AG04449 (cell line): ENCODE measurements at regions not wholly inside any gene's neighbourhood (a gene's known extent, or its start where the extent isn't known, plus 50 kb on each side); places are given as distances from the start of the nearest gene placed in this dataset.

ENCODE experiments used
- CTCF ChIA-PET: fragments of 350-600 bp; formaldehyde crosslinking; extraction: SDS; loops from one replicate; lab custom pipeline; 2021; ENCODE audit warnings: antibody characterized with exemption; lab: Yijun Ruan, JAX
- POLR2A ChIA-PET: fragments of 400-600, 350-600 bp; formaldehyde crosslinking; extraction: SDS; loops from one replicate; lab custom pipeline; 2020; ENCODE audit warnings: antibody characterized with exemption, inconsistent platforms; lab: Yijun Ruan, JAX
- DNase-seq: peaks from one replicate; pipeline ENCODE4 v3.0.0-alpha.2; 2010; ENCODE audit warnings: low read depth, low spot score
- H3K4me3 ChIP-seq: 2 replicates; pipeline ENCODE4 v1.5.1; 2011; ENCODE audit warnings: low read depth, mild to moderate bottlenecking, control low read depth, low read length
- TF ChIP-seq, protein P1 (sequence below): IDR thresholded peaks from one replicate; pipeline ENCODE4 v1.5.1; 2011; ENCODE audit warnings: mild to moderate bottlenecking, moderate library complexity, low read length, control low read depth, inconsistent platforms; ENCODE audit not compliant: insufficient read depth; ENCODE audit errors: missing control alignments

DNA sequence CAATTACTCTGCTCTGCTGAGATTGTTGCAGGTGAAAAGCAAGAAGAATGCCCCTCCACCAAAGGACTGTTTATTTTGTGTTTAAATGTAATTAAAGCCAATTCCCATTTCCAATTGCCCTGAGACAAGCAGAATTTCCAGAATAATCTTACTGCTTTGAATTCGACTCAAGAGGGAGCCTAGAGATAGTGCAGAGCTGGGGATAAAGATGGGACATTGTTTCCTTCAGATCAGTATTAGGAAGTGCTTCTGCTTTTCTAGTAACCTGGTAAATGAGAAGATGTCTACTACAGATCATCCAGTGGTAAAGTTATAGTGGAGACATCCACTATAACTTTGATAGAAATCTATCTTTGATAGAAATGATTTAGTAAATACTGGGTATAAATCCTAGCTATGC is 326.9 kb downstream of the UBE3D start:
- DNase-seq: no peak
- TF ChIP-seq, protein P1, sequence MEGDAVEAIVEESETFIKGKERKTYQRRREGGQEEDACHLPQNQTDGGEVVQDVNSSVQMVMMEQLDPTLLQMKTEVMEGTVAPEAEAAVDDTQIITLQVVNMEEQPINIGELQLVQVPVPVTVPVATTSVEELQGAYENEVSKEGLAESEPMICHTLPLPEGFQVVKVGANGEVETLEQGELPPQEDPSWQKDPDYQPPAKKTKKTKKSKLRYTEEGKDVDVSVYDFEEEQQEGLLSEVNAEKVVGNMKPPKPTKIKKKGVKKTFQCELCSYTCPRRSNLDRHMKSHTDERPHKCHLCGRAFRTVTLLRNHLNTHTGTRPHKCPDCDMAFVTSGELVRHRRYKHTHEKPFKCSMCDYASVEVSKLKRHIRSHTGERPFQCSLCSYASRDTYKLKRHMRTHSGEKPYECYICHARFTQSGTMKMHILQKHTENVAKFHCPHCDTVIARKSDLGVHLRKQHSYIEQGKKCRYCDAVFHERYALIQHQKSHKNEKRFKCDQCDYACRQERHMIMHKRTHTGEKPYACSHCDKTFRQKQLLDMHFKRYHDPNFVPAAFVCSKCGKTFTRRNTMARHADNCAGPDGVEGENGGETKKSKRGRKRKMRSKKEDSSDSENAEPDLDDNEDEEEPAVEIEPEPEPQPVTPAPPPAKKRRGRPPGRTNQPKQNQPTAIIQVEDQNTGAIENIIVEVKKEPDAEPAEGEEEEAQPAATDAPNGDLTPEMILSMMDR: no peak
- CTCF ChIA-PET: interaction anchor here (0.9 to 1.4 kb wide), 3 partner anchors 12 to 467 kb away, joined by 3 to 4 read pairs (median 3); no protein-coding TSS in a partner anchor
- no peak overlapping the region for H3K4me3 ChIP-seq
- POLR2A ChIA-PET: no interaction called here

DNA sequence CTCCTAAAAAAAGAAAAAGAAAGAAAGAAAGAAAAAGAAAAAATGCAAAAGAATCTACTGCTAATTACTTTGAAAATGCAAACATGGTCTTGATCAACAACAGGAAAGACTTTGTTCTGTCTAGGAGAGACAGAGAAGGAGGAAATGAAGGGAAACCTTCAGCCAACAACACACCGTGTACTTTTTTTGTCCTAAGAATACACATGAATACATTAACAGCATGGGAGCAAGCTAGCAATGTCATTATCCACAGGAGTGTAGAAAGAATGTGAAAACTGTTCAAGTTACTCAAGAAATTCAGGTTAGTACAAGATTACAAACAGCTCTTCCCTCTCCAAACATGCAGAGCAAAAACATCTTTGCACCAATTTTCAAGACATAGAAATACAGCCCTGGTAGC is 326.3 kb downstream of the UBE3D start:
- DNase-seq: no peak
- ChIA-PET CTCF (interaction anchor here (1.4 kb wide), 1 partner anchor 11 kb away, joined by 4 read pairs; no protein-coding TSS in a partner anchor), POLR2A (no interaction called here)
- no peak overlapping the region for H3K4me3 ChIP-seq
- TF ChIP-seq, protein P1: no peak

DNA sequence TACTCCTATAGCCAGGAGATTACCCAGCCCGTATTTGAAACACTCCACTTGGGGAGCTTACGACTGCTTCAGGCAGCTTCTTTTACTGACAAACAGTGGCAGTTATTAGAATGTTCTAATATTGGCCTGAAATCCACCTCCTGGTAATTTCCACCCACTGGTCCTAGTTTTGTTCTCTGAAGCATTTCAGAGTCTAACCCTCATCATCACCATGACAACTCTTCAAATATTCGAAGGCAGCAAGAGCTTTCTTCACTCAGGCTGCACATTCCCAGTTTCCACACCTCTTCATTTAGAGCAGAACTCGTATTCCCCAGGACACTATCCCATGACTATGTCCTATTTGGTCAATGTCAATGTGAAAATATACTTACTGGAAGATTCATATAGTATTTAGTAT is 325.6 kb downstream of the UBE3D start:
- ChIA-PET CTCF (interaction anchor here (1.4 kb wide), 1 partner anchor 10 kb away, joined by 4 read pairs; no protein-coding TSS in a partner anchor), POLR2A (no interaction called here)
- DNase-seq: no peak
- no peak overlapping the region for H3K4me3 ChIP-seq
- TF ChIP-seq, protein P1: no peak

DNA sequence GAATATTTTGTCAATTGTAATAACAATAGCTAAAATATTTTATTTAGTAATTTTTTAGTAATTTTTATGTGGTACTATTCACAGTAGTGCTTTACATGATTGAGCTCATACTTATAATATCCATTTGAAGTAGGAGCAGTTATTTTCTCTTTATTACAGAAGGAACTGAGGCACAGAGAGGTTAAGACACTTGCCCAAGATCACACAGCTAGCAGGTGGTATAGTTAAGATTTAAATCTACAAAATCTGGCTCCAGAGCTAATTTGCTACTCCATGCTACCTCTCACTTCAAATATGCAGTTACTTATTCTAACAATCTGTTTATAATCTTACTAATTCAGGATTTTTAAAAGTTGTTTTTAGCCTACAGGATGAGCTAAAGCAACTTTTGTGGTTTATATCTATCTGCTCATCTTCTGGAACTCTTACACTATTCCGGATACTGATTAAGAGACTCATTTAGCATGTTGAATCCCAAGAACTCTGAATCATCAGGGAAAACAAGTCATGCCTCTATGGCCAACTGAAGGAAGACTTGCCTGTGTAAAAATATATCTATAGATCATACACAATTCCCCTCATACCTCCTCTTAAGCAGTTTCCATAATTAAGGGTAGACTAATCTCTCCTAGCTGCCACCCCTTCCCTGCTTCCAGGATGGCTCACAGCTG is 324.2 kb downstream of the UBE3D start:
- DNase-seq: no peak
- no peak overlapping the region for H3K4me3 ChIP-seq
- TF ChIP-seq, protein P1: no peak
- CTCF ChIA-PET: no interaction called here
- POLR2A ChIA-PET: interaction anchor here (0.9 kb wide), 1 partner anchor 121 kb away, joined by 3 read pairs; no protein-coding TSS in a partner anchor

DNA sequence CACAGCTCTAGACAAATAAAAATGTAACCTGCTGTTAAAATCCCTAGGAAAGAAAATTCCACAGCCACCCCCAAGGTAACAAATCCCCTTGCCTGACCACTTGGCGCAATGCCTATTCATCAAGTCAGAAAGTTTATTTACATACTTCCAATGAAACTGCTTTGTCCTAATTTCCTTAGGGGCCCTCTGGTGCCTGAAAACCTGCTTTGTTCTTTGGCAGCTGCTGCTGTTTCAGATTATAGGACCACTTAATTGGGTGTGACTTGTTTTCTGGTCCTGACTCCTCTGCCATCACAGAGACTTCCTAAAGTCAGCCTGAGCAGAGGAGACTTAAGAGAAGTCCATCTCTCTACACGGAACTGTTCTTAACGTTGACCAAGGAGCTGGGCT is 323.6 kb downstream of the UBE3D start:
- no peak overlapping the region for H3K4me3 ChIP-seq
- POLR2A ChIA-PET: interaction anchor here (0.9 kb wide), 1 partner anchor 120 kb away, joined by 3 read pairs; no protein-coding TSS in a partner anchor
- TF ChIP-seq, protein P1: no peak
- CTCF ChIA-PET: no interaction called here
- no peak for DNase-seq

DNA sequence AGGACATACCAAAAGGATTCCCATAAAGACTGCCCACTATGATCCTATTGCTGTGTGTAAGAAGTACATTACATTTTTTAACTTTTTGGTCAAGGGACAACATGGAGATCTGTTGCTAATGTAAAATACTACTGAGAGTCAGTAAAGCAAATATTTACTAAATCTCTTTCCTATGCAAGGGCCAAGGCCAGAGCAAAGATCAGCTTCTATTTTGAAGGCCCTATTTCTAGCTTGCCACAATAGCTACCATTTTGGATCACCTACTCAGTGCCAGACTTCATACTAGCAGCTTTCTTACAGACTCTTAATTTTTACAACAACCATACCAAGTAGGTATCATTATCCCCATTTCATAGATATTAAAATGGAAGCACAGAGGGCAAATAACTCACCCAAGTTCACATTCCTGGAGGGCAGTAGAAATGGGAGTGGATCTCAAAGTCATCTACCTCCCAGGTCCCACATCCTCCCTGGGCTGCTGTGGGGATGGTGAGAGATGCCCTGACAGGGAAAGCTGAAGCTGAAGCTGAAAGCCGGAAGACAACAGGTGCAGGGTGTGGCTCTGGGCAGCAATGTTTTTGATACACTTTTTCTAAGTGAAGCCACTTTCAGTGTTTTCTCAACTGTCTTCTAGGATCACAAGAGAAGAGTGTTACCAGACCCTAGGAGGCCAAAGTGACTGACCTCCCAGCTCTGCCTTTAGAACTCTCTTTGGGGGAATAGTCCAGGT is 321.2 kb downstream of the UBE3D start:
- TF ChIP-seq, protein P1: no peak
- H3K4me3 ChIP-seq: no peak overlapping the region
- CTCF ChIA-PET: interaction anchor here (1.2 to 1.9 kb wide), 2 partner anchors 10 kb away, joined by 5 read pairs; no protein-coding TSS in a partner anchor
- DNase-seq: no peak
- POLR2A ChIA-PET: no interaction called here
